ENCODE measurements at regions not wholly inside any gene's neighbourhood (a gene's known extent, or its start where the extent isn't known, plus 50 kb on each side); places are given as distances from the start of the nearest gene placed in this dataset.
"Not testable (repeated sequence)": the region's sequence is repeated elsewhere in the genome, so short reads cannot be mapped to it uniquely, and the experiment has no call there.

DNA sequence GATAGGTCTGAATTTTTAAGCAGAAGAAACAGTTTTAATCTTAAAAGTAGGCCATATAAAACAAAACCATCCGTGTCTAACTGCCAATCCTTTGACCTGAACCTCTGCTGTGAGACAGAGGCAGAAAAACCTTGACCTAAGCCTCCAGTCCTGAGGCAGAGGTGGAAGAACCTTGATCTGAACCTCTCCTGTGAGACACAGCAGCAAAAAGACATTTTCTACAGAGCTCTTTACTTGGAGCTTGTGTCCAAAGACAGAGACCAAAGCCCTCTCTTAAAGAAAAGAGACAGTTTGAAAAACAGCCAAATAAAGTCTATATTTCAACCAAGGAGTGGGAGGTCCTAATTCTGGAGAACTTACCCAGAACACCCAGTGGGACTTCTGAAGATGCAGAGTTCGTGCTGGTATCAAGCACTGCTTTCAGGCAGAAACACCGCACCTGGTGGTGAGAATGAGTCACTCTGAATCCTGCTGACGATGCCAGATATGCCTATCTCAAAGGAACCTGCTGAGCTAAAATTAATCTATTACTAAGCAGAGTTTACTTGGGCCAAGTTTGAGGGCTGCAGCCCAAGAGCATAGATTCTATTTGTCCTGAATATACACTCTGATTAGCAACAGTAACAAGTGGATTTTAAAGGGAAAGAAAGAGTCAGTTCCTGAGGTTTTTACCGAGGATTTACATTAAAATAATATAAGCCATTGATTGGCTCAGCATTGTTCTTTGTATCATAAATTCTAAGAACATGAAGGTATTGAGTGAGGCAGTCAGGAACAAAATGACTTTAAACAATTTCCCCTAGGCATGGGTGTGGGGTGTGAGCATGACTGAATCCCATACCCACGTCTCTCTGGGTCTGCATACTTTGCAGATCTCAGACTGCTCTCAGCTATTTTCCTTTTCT is 806.4 kb downstream of the TRIB2 start:
- no peak for DNase-seq (ENCODE audit: low read depth, low spot score)

DNA sequence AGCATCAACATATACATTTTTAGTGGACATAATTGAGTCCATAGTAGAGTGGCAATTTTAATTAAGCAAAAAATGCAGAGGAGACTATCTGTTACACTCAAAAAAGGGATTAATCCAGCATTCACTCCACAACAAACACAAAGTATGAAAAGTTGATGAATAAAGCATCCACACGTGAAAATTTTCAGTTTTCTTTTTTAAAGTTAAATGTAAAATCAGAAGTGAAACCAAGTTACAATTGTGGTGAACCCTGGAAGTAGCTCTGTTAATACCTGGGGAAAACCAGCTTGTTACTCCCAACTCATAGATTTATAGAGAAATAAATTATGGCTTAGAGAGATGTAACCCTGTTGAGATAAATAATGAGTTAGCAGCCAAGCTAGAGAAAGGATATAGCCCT is 807.8 kb downstream of the TRIB2 start:
- DNase-seq (ENCODE audit: low read depth, low spot score) = no peak

- not testable (repeated sequence) for DNase-seq (ENCODE audit: low read depth, low spot score)
These were observed 815.1 kb downstream of the TRIB2 start for GRCh38 chr2:13531735-13532410.

GRCh38 chr2:13532781-13533523 is 816.2 kb downstream of the TRIB2 start:
- DNase-seq (ENCODE audit: low read depth, low spot score) = not testable (repeated sequence)

- DNase-seq (ENCODE audit: low read depth, low spot score) = no peak
These were observed 816.8 kb downstream of the TRIB2 start for GRCh38 chr2:13533524-13533922.

DNA sequence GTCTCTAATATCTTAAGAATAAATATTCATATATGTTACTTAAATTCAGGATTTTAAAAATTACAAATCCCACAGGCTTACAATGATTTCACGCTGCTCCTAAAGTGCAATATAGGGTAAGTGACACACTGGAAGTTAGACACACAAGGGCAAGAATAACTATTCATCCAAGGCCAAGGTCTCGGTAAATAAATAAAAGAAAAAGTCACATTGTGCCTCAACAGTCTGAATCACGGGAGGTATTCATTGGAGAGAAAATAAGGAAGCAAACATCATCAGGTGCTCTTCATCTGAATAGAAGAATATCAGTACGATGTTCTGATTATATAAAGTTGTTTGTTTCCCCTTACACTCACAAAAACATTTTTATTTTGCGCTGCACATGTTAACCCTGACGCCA is 820.2 kb downstream of the TRIB2 start:
- no peak for DNase-seq (ENCODE audit: low read depth, low spot score)

GRCh38 chr2:13537771-13538349 is 821.1 kb downstream of the TRIB2 start:
- no peak for DNase-seq (ENCODE audit: low read depth, low spot score)

GRCh38 chr2:13539296-13539695 is 822.6 kb downstream of the TRIB2 start:
- DNase-seq (ENCODE audit: low read depth, low spot score) = no peak

- DNase-seq (ENCODE audit: low read depth, low spot score) = no peak
These were observed 825.3 kb downstream of the TRIB2 start for GRCh38 chr2:13542061-13542460.

- no peak for DNase-seq (ENCODE audit: low read depth, low spot score)
These were observed 825.9 kb downstream of the TRIB2 start for GRCh38 chr2:13542642-13543041.

DNA sequence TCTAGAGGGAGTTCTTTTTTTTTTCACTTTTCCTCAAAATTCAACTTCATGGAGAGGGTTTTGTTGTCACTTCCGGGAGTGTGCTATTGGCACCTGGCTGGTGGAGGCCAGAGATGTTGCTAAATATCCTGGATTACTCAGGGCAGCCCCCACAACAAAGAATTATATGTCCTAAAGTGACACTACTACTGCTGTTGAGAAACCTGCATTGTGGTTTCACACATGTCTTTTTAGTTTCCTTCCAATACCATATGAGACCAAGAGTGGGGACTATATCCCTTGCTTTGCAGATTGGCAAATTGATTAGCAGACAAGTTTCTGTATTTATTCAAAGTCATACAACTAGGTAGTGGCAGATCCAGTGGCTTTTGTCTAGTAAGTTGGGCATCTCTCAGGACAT is 826.8 kb downstream of the TRIB2 start:
- DNase-seq (ENCODE audit: low read depth, low spot score) = no peak

GRCh38 chr2:13545320-13545719 is 828.6 kb downstream of the TRIB2 start:
- no peak for DNase-seq (ENCODE audit: low read depth, low spot score)

DNA sequence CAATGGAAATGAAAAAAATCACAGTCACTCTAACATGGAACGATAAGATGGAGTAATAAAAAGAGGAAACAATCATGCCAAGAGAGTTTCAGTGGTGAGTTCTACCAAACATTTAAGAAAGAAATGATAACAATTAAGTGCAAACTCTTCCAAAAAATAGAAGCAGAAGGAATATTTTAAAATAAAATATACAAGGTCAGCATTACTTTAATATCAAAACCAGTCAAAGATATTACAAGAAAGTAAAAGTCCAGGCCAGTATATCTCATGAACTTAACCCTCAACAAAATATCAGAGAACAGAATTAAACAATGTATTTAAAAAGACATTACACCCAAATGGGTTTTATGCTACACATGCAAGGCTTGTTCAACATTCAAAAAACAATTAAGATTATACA is 829.4 kb downstream of the TRIB2 start:
- no peak for DNase-seq (ENCODE audit: low read depth, low spot score)

DNA sequence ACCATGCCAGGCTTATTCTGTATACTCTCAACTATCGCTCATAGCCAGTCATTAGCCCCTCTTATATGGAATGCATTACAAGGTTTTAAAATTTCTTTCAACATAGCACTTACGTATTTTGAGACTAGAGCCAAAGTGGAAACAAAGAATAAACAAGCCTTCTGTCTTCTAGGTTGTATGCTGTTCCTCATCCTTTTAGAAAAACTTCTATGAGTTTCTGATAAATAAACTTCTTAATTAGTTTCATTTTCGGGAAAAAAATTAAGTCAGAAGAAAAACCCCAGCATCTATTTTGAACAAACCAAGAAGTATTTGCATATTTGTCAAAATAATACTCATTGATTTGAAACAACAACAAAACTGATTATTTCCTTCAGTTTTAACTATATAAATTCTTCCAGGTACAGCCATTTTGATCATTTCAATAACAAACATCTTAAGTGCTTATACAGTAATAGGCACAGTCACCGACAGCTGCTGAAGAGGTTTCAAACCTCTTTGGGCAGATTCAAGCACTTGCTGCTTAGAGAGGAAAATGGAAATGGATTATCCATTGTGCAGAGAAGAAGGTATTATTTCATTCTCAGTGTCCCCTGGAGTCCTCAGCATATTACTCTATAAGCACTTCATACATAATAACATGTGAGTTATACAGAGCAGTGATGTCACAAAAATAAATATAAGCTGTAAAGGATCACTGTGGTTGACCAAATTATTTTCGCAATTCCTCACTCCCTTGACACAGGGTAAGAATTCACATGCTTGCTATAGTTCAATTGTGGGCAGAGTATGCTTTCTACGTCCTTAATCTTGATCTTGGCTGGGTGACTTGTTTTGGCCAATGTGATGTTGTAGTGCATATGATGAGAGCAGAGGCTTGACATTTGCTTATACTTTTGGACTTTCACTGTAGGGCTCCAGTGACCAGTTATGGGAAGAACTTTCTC is 833.8 kb downstream of the TRIB2 start:
- DNase-seq (ENCODE audit: low read depth, low spot score) = no peak

DNA sequence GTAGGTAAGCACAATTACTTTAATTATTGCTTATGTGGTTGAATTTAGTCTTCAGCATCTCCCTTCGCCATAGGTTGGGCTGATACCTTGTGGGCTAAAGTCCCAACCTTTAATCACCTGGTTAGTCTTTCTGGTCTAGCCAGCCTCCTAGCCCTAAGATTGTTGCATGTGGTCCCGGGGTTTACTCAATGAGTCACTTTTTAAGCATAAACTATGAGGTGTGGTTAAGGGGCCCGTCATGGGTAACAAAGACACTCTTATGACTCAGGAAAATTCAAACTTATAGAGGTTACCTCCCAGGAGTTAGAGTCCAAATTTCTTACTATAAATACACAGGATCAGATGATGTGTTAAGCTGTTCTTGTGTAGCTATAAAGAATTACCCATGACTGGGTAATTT is 841.6 kb downstream of the TRIB2 start:
- no peak for DNase-seq (ENCODE audit: low read depth, low spot score)

DNA sequence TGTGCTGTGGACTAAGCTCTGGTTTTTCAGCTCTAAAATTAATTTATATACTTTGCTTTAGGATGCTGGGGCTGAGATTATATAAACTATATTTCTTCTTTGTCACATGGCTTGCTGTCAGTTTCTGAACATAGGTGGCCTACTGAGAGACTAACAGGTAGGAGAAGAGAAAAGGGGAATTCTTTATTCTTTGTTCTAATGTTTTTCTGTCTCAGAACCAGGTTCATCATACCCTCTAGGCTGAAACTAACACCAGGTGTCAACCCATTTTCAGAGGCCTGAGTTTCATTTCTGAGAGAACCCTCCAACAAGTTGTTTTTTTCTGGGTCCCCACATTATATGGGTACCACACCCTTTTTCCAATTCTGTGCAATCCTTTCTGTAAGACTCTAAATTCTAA is 843.6 kb downstream of the TRIB2 start:
- DNase-seq (ENCODE audit: low read depth, low spot score) = no peak

DNA sequence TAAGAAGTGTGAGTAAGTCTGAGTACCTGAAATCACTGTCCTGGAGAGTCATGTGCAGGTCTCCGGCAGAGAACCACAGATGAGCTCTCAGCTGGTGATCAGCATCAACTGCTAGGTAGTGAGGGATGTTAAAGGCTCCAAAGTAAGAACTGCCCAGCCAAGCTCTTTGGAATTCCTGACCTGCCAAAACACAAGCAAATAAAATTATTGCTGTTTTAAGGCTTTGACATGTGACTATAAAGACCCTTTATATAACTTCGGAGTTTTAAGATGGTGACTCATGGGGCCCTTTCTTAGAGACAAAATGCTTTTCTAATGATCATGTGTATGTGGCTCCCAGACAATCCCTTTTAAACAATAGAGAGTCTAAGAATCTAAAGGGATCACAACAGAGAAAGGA is 855.7 kb downstream of the TRIB2 start:
- DNase-seq (ENCODE audit: low read depth, low spot score) = no peak

DNA sequence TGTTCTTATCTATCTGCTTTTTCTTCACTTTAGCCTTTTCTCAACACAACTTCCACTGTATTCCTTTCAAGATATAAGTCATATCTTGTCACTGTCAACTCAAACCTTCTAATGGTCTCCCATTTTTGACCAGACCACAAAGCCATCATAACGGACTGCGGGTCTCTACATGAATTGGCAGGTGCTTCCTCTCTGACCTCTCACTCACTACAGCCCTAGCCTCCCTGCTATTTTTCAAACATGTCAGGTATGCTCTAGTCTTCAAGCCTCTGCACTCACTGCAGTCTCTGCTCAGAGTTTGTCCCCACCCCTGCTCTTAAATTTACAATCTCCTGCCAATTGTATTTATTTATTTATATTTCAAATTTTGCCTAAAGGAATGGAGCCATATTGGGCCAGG is 858.1 kb downstream of the TRIB2 start:
- DNase-seq (ENCODE audit: low read depth, low spot score) = no peak

DNA sequence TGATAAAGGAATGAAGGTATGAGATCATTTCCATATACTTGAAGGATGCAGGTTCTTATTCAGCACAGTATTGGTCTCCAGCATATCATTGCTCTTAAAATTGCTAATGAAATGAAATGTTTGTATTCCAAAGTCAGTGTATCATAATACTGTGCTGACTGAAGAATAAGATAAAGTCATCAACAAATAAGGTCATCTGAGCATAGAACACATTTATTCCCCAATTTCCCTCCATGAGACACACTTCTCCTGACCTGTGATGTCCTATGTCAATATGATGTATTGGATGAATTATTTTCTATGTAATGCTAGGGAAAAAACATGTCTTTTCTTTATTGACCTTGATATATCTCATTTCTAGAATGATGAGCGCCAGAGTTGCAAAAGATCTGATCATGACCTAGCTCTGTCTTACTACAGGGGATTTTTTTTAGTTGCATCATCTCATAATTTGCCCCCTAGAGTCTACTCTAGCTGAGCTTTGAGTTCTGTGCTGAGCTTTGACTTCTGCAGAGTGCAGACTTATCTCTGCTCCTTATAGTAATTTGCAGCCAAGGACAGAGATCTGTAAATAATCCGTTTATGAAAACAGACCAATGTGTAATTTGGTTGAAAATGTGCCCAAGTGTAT is 859.8 kb downstream of the TRIB2 start:
- no peak for DNase-seq (ENCODE audit: low read depth, low spot score)

- no peak for DNase-seq (ENCODE audit: low read depth, low spot score)
These were observed 861.8 kb downstream of the TRIB2 start for GRCh38 chr2:13578547-13578946.

All from activated CD4-positive, CD25-positive, alpha-beta regulatory T cell treated with anti-CD3 and anti-CD28 coated beads, Interleukin-2, amount 50 U/mL, for 16 hours (primary cell).